DND-41 (cell line): ENCODE measurements at regions not wholly inside any gene's neighbourhood (a gene's known extent, or its start where the extent isn't known, plus 50 kb on each side); places are given as distances from the start of the nearest gene placed in this dataset.

Experiments used
- ATAC-seq: fragments of 200-7000 bp; cut with Tn5 transposase; 3 replicates; pipeline ENCODE4 v1.9.1; 2021; ENCODE audit warnings: low read depth; ENCODE audit not compliant: insufficient read depth
- DNase-seq: peaks from one replicate; pipeline ENCODE4 v3.0.0-alpha.2; 2020
- H2AFZ ChIP-seq: 2 replicates; pipeline ENCODE4 v1.6.0; 2012; ENCODE audit warnings: low read depth, low read length
- H3K27ac ChIP-seq: 2 replicates; pipeline ENCODE4 v1.5.1; 2012; ENCODE audit warnings: low read length, inconsistent platforms
- H3K27me3 ChIP-seq: fragments of 200-600 bp; sonication (generic); 2 replicates; pipeline ENCODE4 v1.6.0; 2012; ENCODE audit warnings: low read length, mild to moderate bottlenecking, inconsistent platforms; ENCODE audit not compliant: insufficient read depth, poor library complexity
- H3K36me3 ChIP-seq: 2 replicates; pipeline ENCODE4 v1.5.1; 2012; ENCODE audit warnings: low read length, inconsistent platforms; ENCODE audit not compliant: insufficient read depth
- H3K4me1 ChIP-seq: 2 replicates; pipeline ENCODE4 v1.5.1; 2012; ENCODE audit warnings: mild to moderate bottlenecking, low read length; ENCODE audit not compliant: insufficient read depth
- H3K4me2 ChIP-seq: 2 replicates; pipeline ENCODE4 v1.6.0; 2012; ENCODE audit warnings: mild to moderate bottlenecking, moderate library complexity, low read length, inconsistent platforms; ENCODE audit not compliant: insufficient read depth
- H3K4me3 ChIP-seq, 2 experiments: fragments of 200-600 bp in 1 of 2; shearing (Covaris generic) in 1 of 2; 2 replicates each; pipeline ENCODE4 v1.5.1; 2012 to 2016; ENCODE audit warnings: inconsistent platforms in 2 of 2, low read length in 2 of 2, mild to moderate bottlenecking in 2 of 2, low read depth in 1 of 2, moderate library complexity in 1 of 2
- H3K79me2 ChIP-seq: 2 replicates; pipeline ENCODE4 v1.6.0; 2012; ENCODE audit warnings: low read length, inconsistent platforms; ENCODE audit not compliant: insufficient read depth
- H3K9ac ChIP-seq: 2 replicates; pipeline ENCODE4 v1.6.0; 2012; ENCODE audit warnings: low read depth, mild to moderate bottlenecking, inconsistent platforms, low read length, moderate library complexity
- H3K9me3 ChIP-seq: 2 replicates; pipeline ENCODE4 v1.5.1; 2012; ENCODE audit warnings: low read length, moderate library complexity, mild to moderate bottlenecking, inconsistent platforms; ENCODE audit not compliant: insufficient read depth, severe bottlenecking
- H4K20me1 ChIP-seq: 2 replicates; pipeline ENCODE4 v1.6.0; 2012; ENCODE audit warnings: low read length; ENCODE audit not compliant: insufficient read depth
- EZH2 ChIP-seq: IDR thresholded peaks from 3 replicates; pipeline ENCODE4 v1.6.1; 2012; ENCODE audit warnings: borderline replicate concordance, low read depth, mild to moderate bottlenecking, moderate library complexity, low read length, inconsistent platforms; ENCODE audit not compliant: severe bottlenecking
- TF ChIP-seq, protein P1 (sequence below): IDR thresholded peaks from 2 replicates; pipeline ENCODE4 v1.5.1; 2012; ENCODE audit warnings: borderline replicate concordance, low read length, moderate library complexity, mild to moderate bottlenecking; ENCODE audit not compliant: poor library complexity, severe bottlenecking; ENCODE audit errors: extremely low read depth

- H3K9me3 ChIP-seq: peaks cover 5% of the 10 kb centered on the region
- no peaks in the 10 kb centered on the region for H3K27me3 ChIP-seq
- ATAC-seq (peak; percentile 100), DNase-seq (peak; percentile 67)
- H3K9ac ChIP-seq: no peak overlapping the region
- no peaks in the 10 kb centered on the region for H3K79me2 ChIP-seq
- TF ChIP-seq EZH2: no peak
- TF ChIP-seq, protein P1, sequence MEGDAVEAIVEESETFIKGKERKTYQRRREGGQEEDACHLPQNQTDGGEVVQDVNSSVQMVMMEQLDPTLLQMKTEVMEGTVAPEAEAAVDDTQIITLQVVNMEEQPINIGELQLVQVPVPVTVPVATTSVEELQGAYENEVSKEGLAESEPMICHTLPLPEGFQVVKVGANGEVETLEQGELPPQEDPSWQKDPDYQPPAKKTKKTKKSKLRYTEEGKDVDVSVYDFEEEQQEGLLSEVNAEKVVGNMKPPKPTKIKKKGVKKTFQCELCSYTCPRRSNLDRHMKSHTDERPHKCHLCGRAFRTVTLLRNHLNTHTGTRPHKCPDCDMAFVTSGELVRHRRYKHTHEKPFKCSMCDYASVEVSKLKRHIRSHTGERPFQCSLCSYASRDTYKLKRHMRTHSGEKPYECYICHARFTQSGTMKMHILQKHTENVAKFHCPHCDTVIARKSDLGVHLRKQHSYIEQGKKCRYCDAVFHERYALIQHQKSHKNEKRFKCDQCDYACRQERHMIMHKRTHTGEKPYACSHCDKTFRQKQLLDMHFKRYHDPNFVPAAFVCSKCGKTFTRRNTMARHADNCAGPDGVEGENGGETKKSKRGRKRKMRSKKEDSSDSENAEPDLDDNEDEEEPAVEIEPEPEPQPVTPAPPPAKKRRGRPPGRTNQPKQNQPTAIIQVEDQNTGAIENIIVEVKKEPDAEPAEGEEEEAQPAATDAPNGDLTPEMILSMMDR: no peak
- peaks cover 22% of the 10 kb centered on the region for H3K4me1 ChIP-seq
- no peak overlapping the region for H3K4me3 ChIP-seq
- peak overlapping the region; percentile 66 for H3K27ac ChIP-seq
- no peaks in the 10 kb centered on the region for H3K36me3 ChIP-seq
- H2AFZ ChIP-seq: peak overlapping the region; percentile 57
- H4K20me1 ChIP-seq: no peaks in the 10 kb centered on the region
- H3K4me2 ChIP-seq: peak overlapping the region; percentile 11; the same call in 1 of the 2 replicates
Measured at GRCh38 chrX:7711167-7711566, 131.8 kb upstream of the VCX start.

GRCh38 chrX:7709845-7710244, 133.1 kb upstream of the VCX start:
- Histone ChIP-seq H3K27me3 (no peaks in the 10 kb centered on the region), H3K79me2 (no peaks in the 10 kb centered on the region), H3K9me3 (peaks cover 5% of the 10 kb centered on the region), H3K4me2 (no peak overlapping the region), H3K36me3 (no peaks in the 10 kb centered on the region), H3K4me1 (peaks cover 22% of the 10 kb centered on the region), H2AFZ (no peak overlapping the region), H3K4me3 (no peak overlapping the region), H4K20me1 (no peaks in the 10 kb centered on the region), H3K9ac (no peak overlapping the region), H3K27ac (no peak overlapping the region)
- no peak for ATAC-seq
- no peak for DNase-seq
- TF ChIP-seq, protein P1: no peak
- no peak for TF ChIP-seq EZH2

- DNase-seq: no peak
Measured at GRCh38 chrX:7706032-7706431, 136.9 kb upstream of the VCX start.

More at GRCh38 chrX:7706032-7706431, 136.9 kb upstream of the VCX start:
- Histone ChIP-seq H4K20me1 (no peaks in the 10 kb centered on the region), H3K4me1 (peaks cover 14% of the 10 kb centered on the region), H2AFZ (no peak overlapping the region), H3K4me3 (no peak overlapping the region), H3K79me2 (no peaks in the 10 kb centered on the region), H3K27ac (no peak overlapping the region), H3K9ac (no peak overlapping the region), H3K27me3 (no peaks in the 10 kb centered on the region), H3K9me3 (no peaks in the 10 kb centered on the region), H3K4me2 (no peak overlapping the region), H3K36me3 (no peaks in the 10 kb centered on the region)
- ATAC-seq: no peak
- TF ChIP-seq EZH2: no peak
- TF ChIP-seq, protein P1: peak; percentile 50
